GM18858 (cell line): ENCODE measurements at regions not wholly inside any gene's neighbourhood (a gene's known extent, or its start where the extent isn't known, plus 50 kb on each side); places are given as distances from the start of the nearest gene placed in this dataset.
"Not testable (repeated sequence)": the region's sequence is repeated elsewhere in the genome, so short reads cannot be mapped to it uniquely, and the experiment has no call there.

ENCODE experiments used
- ATAC-seq: cut with Tn5 transposase; IDR thresholded peaks from one replicate; pipeline ENCODE4 v1.9.1; 2021; ENCODE audit not compliant: unreplicated experiment

DNA sequence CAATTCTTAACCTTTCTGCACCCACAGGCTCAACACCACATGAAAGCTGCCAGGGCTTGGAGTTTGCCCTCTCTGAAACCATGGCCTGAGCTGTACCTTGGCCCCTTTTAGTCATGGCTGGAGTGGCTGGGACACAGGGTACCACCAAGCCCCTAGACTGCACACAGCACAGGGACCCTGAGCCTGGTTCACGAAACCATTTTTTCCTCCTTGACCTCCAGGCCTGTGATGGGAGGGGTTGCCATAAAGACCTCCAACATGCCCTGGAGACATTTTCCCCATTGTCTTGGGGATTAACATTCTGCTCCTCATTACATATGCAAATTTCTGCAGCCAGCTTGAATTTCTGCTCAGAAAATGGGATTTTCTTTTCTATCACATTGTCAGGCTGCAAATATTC, 113.4 kb downstream of the XPNPEP1 start:
- ATAC-seq = not testable (repeated sequence)

- ATAC-seq = not testable (repeated sequence)
Observed at GRCh38 chr10:109801191-109801590, 122.1 kb downstream of the XPNPEP1 start.

DNA sequence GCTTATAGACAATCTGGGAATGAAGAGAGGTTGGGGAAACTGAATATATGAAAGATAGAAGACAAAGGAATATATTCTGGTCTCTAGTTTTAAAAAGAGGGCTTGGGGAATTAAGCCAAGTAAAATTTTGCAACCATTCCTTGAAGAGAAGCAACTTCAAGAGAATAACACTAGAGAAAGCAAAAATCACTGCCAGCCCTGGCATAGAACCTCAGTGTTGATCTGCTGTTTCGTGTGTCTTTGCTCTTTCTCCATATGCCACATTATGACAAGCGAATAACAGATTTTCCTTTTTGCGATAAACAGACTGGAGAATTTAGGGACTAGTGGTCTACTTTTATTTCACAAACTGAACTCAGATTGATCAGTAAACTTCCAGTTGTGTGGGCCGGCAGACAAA, 132.7 kb downstream of the XPNPEP1 start:
- ATAC-seq = no peak

DNA sequence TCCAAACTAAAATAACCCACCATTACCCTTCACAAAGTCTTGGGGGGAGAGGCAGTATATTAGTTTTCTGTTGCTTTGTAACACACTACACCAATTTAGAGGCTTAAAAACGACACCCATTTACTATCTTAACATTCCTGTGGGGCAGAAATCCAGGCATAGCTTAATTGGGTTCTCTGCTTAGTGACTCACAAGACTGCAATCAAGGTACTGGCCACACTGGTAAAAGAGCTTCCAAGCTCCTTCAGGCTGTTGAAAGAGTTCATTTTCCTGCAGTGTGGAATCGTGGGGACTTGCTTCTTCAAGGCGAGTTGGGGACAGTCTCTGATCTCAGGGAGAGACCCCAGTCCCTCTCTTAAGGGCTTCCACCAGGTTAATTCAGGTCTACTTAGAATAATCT, 139.1 kb downstream of the XPNPEP1 start:
- ATAC-seq = no peak

DNA sequence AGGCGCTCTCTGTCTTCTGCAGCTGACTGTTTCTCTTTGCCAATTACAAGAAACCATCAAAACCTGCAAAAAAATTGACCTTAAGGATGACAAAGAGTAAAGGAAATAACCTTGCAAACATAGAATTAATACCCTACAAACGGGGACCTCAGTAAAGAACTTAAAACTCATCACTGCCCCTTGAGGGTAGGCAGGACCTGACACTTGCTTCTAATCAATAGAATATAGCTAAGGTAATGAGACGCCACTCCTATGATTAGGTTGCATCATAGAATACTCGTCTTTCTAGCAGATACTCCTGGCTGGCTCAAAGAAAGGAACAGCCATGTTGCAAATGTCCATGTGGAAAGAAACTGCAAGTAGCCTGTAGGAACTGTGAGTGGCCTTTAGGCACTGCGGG, 140.0 kb downstream of the XPNPEP1 start:
- no peak for ATAC-seq

DNA sequence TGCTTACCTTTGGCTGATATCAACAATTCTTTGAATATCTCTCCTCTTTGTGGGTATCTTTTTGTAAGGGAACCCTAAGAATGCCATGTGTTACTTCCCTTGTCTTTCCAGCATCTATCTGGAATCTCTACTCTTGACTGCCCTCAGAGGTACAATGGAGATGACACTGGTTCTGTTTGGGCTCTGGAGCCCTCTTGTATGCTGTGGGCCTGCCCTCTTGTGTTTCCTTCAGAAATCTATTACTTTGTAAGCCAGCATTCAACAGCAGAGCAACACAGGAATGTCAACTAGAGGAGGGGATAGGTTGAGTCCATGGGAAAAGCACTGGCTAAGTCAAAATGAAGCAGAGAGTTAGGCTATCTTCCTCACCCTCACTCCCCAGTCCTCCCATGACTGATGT, 142.3 kb downstream of the XPNPEP1 start:
- no peak for ATAC-seq

- ATAC-seq = no peak
Observed at GRCh38 chr10:109778993-109779392, 144.3 kb downstream of the XPNPEP1 start.

DNA sequence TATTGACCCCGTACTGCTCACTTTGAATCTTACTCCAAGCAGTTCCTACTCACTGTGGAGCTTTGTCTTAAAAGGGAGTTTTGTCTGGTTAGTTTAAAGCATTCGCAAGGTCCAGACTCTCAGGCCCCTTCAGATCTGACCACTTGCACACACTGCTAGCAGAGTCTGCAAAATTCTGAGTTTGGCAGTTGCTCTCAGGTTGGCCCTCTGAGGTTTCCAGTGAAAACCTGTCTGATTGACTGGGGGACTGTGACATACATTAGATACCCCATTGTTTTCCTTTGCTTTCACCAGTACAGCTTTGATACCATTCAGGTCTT, 149.2 kb downstream of the XPNPEP1 start:
- no peak for ATAC-seq

DNA sequence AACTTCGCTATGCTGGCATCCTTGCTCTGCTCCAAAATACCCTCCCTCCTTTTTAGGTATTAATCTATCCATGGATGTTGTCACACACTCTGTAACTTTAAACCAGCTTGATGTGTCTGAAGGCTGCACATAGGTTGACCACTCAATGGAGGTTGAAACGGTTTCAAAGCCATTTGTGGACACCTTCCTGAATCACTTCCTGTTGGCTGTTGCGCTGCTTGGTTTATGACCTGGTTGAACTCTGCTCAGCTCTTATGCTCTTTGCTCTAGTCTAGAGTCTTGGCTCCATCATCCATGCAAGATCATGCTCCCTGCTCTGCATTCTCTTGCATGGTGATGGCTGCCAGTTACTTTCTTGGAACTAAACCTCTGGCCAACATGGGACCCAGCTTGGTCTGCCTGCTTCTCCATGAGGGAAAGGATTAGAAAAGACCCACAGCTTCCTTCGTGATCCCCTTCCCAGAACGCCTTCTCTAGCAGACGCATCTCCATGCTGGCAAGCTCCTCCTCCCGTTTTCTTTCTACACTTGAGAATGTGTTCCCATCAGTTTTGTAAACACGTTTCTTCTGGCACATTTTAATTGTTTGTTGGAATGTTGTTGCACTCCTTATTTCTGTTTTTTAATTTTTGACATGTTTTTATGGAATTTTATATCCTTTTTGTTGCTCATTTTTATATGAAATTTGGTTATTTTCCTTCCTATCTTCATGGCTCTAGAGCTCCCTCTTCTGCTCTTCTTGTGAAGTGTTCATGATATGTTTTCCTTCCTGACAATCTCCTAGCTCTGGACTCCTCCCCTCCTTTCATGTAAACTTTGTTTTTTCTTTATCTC, 149.8 kb downstream of the XPNPEP1 start:
- ATAC-seq = no peak

GRCh38 chr10:109770663-109771062, 152.6 kb downstream of the XPNPEP1 start:
- no peak for ATAC-seq

DNA sequence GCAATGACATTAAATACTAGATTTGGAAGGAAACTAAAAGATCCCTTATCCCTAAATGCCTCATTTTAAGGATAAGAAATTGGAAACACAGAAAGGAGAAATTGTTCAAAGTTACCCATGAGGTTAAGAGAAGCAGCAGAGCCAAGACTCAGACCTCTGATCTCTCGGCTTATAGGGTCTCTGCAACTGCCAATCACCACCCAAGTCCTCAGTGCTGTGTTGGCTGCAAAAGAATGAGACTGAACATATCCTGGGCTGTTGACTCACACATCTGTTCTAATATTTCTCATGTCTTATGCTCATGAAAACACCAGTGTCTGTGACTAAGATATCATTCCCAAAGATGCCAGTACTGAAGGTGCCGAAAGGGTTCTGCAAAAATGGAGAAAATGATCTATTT, 153.3 kb downstream of the XPNPEP1 start:
- ATAC-seq = no peak

DNA sequence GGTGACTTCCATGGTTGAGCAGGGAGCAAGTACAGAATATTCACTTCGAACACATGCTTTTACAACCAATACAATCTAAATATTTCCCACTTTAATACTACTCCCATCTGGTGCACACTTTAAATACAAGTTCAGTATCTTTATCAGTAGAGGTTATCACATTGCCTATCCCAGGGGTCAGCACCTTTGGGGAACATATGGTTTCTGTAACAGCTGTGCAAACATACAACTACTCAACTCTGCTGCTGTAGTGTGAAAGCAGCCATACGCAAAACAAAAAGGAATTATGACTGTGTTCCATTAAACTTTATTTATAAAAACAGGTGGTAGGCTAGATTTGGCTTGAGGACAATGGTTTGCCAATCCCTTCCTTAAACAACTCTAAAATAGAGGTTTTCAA, 157.5 kb downstream of the XPNPEP1 start:
- no peak for ATAC-seq

DNA sequence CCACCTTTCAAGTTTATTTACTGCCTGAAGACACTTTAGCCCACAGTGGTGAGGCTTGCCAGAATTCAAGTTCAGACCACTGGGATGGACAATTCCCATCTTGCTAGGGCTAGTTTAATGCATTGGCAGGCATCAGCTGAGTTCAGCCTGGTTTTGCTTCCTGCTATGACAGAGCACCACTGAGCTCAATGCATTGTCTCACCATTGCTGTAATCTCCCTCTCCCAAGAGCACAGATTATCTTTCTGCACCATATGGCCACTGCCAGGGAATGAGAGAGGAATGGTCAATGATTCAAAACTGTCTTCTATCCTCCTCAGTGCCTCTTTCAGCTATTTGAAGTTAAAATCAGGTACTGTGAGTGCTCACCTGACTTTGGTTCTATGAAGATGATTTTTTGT, 160.8 kb downstream of the XPNPEP1 start:
- no peak for ATAC-seq

GRCh38 chr10:109757670-109758069, 165.6 kb downstream of the XPNPEP1 start:
- not testable (repeated sequence) for ATAC-seq

DNA sequence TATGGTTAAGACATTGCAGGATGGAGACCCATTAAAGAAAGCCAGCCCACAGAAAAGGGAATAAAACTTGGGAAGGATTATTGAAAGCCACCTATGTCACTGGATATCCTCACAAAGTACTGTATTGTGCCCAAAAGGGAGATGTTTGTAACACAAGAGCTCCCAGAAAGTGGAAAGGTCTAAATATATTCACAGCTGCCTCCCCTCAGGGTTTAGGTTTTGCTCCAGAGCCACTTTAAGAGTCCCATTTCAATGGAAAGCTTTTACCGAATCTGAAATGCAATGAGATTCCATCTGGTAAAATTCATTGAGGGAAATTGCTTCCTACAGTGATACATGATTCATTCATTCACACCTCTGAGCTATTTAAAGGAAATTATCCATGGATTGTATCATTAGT, 176.4 kb downstream of the XPNPEP1 start:
- no peak for ATAC-seq

GRCh38 chr10:109744020-109744419, 179.3 kb downstream of the XPNPEP1 start:
- no peak for ATAC-seq

DNA sequence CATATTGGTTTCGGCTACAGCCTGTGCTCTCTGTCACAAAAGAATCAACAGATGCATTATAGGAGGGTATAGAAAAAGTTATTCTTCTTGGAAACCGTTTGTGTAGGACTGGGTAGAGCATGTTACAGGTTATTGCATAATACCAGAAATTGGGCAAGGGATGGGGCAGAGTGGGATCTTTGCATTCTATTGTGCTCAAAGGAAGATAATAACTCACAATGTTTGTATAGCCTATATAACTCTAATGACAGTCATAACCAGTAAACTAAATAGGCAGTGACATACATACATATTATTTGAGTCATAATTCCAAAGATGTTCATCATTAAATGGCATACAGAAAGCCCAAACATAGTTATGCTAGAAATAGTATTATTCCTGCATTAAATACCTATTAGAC, 179.7 kb downstream of the XPNPEP1 start:
- no peak for ATAC-seq

GRCh38 chr10:109743146-109743545, 180.2 kb downstream of the XPNPEP1 start:
- ATAC-seq = no peak

GRCh38 chr10:109741712-109742111, 181.6 kb downstream of the XPNPEP1 start:
- no peak for ATAC-seq

GRCh38 chr10:109740436-109740835, 182.9 kb downstream of the XPNPEP1 start:
- ATAC-seq = no peak

DNA sequence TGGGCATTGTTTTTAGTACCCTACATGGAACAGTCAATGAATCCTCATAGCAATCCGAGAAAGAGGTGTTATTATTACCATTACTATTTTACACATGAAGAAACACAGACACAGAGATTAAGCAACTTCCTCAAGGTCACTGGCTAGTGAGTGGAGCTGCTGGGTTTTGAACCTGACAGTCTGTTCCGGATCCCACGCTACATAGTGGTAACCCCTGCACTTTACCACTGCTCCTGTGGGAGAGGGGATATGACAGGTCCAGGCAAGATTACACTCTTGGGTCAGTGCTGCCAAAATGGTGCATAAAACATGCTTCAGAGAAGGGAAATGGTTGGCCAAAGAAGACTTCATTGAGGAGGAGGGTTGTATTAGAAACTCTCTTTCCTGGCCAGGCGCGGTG, 185.7 kb downstream of the XPNPEP1 start:
- ATAC-seq = no peak

- no peak for ATAC-seq
Observed at GRCh38 chr10:109737009-109737408, 186.3 kb downstream of the XPNPEP1 start.

DNA sequence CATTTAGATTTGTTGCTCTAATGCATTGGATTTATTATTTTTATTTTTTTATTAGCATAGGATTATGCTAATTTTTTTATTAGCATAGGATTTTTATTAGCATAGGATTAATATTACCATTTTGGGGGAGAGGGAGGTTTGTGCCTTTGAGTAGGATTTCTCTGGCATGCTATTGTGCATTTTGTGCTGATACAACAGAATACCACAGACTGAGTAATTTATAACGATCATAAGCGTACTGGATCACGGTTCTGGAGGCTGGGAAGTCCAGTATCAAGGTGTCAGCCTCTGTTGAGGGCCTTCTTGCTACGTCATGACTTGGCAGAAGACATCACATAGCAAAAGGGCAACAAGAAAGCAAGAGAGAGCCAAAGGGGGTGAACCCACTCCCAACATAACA, 187.5 kb downstream of the XPNPEP1 start:
- no peak for ATAC-seq
